ENCODE measurements at regions not wholly inside any gene's neighbourhood (a gene's known extent, or its start where the extent isn't known, plus 50 kb on each side); places are given as distances from the start of the nearest gene placed in this dataset.

GRCh38 chr14:87387806-87388205 is 605.2 kb downstream of the GALC start:
- TF ChIP-seq CTCF (conservative IDR thresholded peaks at IDR 0.05; ENCODE audit: low read depth, low read length) (no peak), EZH2 (IDR thresholded peaks at IDR 0.05; ENCODE audit: borderline replicate concordance, low read depth, low read length, poor library complexity, severe bottlenecking) (no peak)
